ENCODE measurements at regions not wholly inside any gene's neighbourhood (a gene's known extent, or its start where the extent isn't known, plus 50 kb on each side); places are given as distances from the start of the nearest gene placed in this dataset.

DNA sequence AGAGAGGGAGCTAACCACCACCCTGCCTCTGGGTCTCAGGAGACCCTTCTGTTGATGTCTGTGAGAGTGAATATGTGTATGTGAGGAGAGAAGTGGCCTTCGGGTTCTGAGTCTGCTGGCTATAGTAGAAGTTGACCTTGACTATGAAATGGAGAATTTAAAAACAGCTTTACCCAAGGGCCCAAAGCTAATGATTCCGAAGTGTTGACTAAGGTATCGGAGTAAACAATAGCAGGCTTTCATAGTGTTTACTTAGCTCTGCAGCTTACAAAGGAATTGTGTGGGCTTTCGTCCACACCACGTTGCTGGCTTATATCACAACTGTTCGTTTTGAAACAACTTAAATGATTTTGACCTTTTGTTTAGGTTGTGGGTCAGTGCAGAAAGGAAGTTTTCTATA, 126.5 kb upstream of the JAG1 start:
- DNase-seq (ENCODE audit: low read depth in 2 of 3, low spot score in 2 of 3), result no peak

DNA sequence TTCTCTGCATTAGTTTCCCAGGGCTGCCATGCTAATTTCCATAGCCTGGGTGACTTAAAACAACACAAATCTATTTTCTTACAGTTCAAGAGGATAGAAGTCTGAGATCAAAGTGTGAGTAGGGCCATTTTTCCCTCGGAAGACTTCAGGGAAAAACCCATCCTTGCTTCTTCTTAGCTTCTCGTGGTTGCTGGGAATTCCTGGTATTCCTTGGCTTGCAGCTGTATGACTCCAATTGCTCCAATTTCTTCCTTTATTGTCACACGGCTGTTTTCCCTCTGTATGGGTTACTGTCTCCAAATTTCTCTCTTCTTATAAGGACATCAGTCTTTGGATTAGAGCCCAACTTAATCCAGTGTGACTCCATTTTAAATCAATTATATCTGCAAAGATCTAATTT, 128.4 kb upstream of the JAG1 start:
- no peak for DNase-seq (ENCODE audit: low read depth in 2 of 3, low spot score in 2 of 3)

DNA sequence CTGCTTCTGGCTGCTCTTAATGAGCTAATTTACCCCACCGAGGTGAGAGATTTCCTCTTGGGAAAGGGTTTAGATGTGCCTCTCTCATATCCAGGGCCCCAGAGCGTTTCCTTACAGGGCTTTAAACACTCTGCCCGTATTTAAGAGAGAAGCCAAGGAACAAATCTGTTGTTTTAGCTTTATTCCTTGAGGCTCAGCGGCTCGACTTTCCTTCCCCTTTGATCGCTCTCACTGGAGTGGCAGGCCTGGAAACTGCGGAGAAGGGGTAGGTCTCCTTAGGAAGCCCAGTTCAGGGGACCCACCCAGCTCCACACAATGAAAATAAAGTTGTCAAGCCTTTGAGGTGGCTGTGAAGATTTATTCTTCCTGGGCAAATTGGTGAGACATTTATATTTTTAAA, 132.0 kb upstream of the JAG1 start:
- DNase-seq (ENCODE audit: low read depth in 2 of 3, low spot score in 2 of 3), result no peak

DNA sequence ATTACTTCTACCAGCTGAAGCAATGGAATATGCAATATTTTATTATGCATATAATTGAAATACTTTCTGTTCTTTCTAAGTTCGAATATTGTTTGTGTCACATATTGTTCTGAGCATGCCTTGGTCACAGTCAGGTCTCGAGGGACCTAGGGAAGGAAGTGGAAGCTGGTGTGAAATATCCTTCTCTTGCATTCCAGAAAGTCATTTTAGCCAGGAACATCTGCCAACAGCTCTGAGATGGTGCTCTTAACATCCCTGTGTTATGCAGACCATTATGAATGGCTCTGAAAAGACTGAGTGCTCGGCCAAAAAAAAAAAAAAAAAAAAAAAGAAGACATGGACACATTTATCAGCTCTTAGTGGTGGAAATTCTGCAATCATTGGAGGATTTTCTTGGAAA, 132.7 kb upstream of the JAG1 start:
- DNase-seq (ENCODE audit: low read depth in 2 of 3, low spot score in 2 of 3), result no peak

DNA sequence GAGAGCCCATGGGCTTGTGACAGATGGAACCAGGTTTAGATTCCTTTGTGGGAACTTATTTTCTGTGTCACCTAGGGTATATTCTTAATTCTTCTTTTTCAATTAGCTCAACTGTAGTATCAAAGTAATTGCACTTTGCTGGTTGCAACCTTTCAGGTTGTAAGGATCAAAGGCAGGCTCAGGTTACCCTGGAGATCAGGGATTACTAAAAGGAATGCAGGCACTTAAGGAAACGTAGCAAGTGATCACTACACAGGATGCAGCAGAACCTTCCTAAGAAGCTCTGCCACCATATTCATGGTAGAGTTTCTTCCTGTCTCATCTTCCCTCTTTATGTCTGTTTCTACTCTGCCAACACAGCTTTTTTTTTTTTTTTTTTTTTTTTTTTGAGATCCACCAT, 133.2 kb upstream of the JAG1 start:
- DNase-seq (ENCODE audit: low read depth in 2 of 3, low spot score in 2 of 3), result no peak

DNA sequence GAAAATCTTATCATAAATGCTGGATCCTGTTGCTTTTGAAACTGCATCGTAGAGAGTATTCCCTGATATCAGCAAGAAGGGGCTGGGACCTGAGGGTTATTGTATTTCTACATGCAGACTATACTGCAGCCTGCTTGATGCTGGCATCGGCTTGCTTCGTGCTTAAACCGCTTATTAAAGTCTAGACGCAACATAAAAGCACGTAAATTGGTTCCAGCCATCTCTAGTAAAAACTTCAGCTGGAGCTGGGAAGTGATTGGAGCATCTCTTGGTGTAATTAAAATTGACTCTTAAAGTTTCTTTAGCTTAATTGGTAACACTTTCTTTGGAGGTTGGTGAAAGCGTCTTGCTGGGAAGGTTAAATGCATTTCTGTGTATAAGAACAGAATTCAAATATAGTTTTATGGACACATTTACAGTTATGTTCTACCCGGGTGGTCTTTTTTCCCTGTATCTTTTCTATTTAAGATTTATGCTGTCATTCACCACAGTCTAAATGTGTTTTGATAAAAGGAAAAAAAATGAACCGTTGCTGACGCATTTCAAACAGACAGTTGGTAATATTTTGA, 139.0 kb upstream of the JAG1 start:
- no peak for DNase-seq (ENCODE audit: low read depth in 2 of 3, low spot score in 2 of 3)

DNA sequence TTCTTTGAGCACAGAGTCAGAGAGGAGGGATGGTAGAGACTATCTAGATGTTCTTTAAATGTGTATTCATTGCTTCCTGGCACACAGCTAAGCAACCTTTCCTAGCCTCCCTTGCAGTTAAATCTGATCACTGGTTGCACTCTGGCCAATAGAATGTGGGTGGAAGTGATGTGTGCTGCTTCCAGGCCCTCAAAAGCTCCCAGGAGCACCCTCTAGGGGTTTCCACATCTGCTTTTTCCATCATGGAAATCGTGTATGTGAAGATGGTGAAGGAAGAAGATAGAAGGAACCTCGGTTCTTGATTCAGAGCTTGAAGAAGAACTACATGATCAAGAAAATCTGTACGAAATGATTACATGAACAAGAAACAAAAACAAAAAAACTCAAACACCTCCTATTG, 149.8 kb upstream of the JAG1 start:
- DNase-seq (ENCODE audit: low read depth in 2 of 3, low spot score in 2 of 3), result no peak

DNA sequence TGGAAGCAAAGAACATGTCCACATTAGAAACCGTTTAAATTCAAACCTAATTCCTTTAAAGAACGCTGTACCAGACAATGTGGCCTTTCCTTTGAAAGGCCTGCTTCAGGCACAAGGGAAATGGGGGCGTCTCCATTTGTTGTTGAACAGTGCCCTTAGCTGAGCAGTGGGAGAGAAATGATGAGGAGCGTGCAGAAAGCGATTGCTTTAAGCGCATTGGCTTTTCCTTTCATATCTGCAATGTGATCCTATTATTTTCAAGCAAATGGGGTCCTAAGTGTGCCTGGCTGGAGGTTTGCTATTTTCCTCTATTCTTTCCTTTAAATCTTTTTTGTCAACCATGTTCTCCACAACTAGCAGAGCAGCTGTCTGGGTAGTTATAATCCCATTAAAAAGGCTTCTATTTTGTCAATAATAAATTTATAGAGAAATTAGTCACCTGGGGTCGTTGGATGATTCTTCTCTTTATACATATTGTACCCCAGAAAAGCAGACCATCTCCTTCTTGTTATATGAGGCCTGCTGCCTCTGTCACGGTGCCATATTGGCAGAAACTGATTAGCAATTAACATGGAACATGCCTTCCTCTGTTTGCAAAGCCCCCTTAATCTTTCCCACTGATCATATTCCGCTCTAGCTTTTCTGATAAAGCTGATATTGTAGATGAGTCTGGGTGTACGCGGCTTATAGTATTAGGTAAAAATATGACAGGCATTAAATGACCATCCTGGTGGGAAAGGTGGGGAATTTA, 151.1 kb upstream of the JAG1 start:
- DNase-seq (ENCODE audit: low read depth in 2 of 3, low spot score in 2 of 3), result no peak

DNA sequence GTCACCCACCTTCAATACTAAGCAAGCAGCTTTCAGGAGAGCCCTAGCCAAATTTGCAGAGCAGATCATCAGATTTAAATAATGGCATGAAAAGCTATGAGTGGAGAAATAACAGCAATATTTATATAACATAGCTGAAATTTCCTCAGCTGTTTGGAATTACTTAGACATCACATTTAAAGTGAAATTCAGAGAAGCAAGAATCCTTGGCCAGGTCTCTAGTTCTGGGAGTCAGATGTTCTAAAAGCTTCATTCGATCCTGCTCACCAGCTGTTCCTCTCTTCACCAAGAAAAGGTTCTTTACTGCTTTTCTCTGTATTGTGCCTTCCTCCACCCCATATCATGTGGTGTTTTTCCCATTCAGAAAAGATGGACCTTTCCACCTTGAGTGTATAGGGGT, 152.3 kb upstream of the JAG1 start:
- no peak for DNase-seq (ENCODE audit: low read depth in 2 of 3, low spot score in 2 of 3)

DNA sequence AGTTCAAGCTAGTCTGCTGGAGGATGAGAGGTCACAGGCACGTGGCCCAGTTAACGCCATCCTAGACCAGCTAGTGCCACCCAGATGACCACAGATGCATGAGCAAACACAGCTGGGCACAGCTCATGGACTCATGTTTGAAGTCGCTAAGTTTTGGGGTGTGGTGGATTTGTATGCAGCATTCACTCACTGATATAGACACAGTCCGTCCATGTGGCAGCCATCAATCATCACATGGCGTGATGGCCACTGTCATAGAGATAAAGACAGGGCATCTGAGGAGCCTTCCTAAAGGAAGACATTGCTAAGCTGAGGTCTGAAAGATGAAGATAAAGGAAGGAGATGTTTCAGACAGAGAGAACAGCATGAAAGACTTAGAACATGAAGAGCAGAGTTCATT, 154.4 kb upstream of the JAG1 start:
- no peak for DNase-seq (ENCODE audit: low read depth in 2 of 3, low spot score in 2 of 3)

DNA sequence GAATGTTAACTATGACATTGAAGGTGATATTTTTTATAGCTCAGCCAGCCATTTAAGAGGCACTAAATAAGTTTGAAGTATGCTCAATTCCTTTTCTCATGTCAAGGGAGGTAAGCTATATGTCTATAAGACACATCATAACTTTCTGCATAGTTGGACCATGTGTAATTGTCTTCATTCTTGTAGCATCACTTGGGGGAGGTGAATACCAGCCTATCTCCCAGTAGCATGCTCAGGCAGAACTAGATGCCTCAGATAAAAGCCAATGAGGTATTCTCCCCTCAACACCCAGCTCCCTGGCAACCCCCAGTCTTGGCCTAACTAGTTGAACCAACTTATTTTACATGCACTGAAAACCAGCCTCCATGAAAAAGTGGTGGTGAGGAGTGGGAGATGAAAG, 158.3 kb upstream of the JAG1 start:
- no peak for DNase-seq (ENCODE audit: low read depth in 2 of 3, low spot score in 2 of 3)

DNA sequence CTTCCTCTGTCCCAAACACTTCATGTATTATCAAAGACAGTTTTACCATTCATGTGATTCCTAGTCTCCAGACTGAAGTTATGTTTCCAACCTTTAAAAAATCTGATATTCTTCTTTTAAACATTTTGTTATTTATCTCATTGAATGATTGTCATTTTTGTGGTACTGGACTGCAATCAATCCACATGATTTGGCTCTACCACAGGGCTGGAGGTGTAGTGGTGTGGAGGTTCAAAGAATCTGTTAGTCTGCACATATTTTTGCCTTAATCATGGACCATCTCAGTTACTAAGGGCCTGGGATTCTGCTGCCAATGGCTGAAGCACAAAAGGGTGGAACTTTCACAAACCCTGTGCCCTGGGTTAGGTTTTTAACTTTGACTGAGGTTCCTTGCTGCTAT, 164.1 kb upstream of the JAG1 start:
- no peak for DNase-seq (ENCODE audit: low read depth in 2 of 3, low spot score in 2 of 3)

DNA sequence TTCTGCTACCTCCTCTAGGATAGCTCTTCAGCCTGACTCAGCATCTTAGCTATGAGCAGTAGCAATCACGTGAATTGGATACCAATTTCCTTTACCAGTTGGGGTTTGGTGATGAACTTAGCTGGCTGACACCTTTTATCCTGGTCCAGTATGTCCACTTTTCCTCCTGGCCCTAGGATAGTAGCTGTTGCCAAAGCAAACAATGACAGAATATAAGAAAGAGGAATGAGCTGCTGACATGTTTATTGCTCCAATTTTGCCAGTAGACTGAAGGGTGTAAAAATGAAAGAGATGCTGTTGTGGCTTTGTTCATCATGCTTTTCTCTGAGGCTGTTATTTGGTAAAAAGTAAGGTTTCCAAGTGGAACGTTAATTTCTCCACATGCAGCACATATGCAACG, 168.3 kb upstream of the JAG1 start:
- DNase-seq (ENCODE audit: low read depth in 2 of 3, low spot score in 2 of 3), result no peak

DNA sequence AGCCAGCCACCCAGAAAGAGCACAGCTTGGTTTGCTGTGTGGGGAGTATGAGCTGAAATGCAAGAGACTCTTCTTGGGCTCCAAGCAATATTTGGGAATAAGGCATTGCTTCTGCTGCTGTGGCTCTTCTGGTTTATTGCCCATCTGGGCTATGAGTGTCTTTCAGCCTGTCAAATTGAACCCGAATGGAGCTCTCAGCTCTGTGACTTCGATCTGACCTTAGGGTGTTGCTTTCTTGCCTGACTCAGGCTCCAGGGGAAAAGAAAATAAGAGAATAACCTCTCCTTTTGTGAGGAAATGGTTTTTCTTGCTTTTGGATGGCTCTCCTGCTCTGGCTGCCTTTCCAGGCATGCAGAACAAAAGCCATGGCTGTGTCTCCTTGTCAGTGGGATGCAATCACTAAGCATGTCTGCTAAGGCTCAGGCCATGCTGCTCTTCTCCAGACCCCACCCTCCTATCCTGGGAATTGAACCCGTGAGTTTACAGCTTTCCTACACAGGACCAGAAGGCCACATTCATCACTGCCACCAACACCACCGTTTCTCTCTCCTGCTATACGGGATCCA, 169.4 kb upstream of the JAG1 start:
- DNase-seq (ENCODE audit: low read depth in 2 of 3, low spot score in 2 of 3), result no peak

DNA sequence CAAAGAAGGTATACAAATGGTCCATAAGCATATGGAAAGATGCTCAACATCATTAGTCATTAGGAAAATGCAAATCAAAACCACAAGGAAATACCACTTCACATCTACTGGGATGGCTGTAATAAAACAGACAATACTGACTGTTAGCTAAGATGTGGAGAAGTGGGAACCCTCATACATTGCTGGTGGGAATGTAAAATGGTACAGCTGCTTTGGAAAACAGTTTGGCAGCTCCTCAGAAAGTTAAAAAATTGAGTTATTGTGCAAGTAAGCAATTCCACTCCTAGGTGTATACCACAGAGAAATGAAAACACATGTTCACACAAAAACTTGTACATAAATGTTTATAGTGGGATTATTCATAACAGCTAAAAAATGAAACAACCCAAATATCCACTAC, 173.0 kb upstream of the JAG1 start:
- DNase-seq (ENCODE audit: low read depth in 2 of 3, low spot score in 2 of 3), result no peak

DNA sequence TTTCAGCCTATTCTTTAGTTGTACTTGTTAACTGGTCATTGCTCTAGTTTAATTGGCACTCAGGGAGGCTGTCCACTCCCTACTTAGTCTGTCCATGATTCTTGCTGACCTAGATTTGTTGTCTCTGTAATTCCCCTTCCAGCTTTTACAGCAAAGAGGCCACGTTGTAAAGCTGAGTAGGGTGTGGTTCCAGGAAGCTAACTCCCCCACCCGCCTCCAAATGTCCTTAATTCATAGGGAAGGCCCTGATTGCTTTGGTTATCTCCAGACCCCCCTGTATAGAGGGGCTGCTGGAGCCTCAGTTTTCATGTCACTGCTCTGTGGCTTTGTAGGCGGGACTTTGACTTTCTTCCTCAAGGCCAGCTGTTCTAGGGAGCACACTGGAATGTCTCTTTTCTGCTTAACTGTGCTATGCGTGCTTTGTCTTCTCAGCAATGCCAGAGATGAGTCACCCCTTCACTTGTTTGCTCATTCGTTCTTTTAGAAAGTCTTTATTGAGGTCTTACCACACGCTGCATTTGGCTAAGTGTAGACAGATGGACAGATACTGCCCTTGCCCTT, 175.1 kb upstream of the JAG1 start:
- no peak for DNase-seq (ENCODE audit: low read depth in 2 of 3, low spot score in 2 of 3)

DNA sequence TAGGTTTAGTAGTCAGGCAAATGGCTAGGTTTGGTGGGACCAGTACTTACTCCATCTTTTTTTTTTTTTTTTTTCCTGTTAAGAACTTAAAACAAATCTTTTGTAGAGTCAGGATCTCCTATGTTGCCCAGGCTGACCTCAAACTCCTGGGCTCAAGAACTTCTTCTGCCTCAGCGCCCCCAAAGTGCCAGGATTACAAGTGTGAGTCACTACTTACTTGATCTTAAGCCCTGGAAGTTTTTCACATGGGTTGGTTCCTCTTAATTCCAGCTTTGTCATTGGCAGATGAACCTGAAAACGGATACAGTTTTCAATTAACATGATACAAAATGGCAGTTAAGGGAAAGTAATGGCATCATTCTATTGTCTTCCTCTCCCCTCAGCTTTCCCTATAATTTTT, 179.4 kb upstream of the JAG1 start:
- DNase-seq (ENCODE audit: low read depth in 2 of 3, low spot score in 2 of 3), result no peak

DNA sequence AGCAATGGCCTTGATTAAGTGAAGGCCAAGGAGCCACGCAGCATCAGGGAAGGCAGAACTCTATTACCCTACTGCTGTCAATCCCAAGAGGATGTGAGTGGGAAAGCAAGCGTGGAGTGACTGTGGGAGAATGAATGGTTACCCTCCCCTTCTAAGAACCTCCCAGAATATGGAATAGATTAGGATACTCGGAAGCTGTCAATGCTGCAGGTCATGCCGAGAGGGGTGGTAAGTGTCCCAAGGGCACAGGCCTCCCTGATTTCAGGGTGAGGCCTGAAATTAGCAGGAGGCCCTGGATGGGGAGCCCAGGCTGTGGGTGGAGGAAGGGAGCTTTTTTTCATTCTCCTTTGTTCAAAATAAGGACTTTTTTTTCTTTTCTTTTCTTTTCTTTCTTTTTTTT, 179.9 kb upstream of the JAG1 start:
- DNase-seq (ENCODE audit: low read depth in 2 of 3, low spot score in 2 of 3), result no peak

DNA sequence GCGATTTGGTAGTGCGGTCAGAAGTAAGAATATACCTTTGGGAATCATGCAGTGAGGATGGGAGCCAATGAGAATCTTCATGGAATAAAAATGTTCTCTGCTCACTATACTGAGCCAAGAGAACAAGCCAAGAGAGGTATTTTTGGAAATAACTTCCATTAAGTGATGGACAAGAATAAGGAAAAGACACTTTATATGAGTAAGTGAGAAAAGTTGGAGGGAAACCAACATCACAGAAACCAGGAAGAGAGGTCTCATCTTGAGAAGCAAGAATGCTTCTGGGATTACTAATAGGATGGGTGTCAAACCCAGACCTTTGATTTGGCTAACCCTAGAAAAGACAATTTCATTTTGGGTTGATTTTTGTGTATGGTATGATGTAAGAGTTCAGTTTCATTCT, 181.2 kb upstream of the JAG1 start:
- DNase-seq (ENCODE audit: low read depth in 2 of 3, low spot score in 2 of 3), result no peak

DNA sequence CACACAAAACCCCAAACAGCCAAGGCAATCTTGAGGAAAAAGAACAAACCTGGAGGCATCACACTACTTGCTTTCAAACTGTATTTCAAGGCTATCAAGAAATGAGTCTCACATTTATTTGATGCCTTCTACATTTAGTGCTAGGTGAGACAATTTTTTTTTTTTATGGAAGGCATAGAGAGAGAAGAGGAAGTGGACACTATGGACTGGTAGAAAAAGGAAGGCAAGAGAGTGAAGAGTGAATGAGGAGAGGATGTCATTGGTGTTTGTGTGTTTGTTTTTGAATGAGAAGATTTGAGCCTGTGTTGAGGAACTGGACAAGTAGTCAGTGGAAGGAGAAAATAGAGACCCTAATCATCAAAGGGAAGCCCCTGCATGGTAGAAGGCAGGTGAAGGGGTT, 182.0 kb upstream of the JAG1 start:
- no peak for DNase-seq (ENCODE audit: low read depth in 2 of 3, low spot score in 2 of 3)

DNA sequence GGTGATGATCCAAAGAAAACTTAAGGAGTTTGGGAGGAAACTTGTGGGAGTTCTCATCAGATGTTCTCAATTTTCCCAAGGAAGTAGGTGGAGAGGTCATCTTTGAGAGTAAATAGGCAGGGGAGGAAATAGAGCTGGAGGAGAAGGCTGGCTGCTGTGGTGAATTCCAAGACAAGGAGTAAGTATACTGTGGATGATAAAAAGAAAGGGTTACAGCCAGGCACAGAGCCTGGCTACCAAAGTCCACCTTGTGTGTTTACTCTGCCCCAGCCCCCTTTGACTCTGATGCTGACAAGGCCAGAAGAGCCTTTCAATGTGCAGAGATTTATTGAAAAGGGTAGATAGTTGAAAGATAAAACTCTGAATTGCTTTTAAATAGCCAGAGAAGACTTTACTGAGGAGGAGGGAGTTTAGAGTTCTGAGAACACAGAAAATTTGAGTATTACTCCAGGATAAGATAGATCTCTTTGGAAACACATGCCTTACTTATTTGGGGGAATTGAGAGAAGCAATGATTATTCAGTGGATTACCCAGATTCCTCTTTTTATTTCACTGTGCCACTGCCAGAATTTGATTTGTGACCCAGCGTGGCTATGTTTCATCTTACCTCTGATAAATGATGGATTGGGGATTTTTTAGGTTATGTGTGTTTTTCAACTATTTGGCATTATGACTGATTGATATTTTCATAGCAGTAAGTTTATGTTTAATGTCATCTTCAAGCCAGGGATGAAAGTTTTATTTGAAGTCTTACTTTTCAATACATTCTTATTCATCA, 182.6 kb upstream of the JAG1 start:
- no peak for DNase-seq (ENCODE audit: low read depth in 2 of 3, low spot score in 2 of 3)

Data from hematopoietic multipotent progenitor cell (in vitro differentiated cells).